ENCODE measurements at regions not wholly inside any gene's neighbourhood (a gene's known extent, or its start where the extent isn't known, plus 50 kb on each side); places are given as distances from the start of the nearest gene placed in this dataset.

GRCh38 chr2:157182204-157182709 is 75.2 kb upstream of the GALNT5 start:
- no peak overlapping the region for H3K4me3 ChIP-seq (replicated peaks in 1 of 2; ENCODE audit: low read depth in 2 of 2, low read length in 2 of 2)
- no peak for TF ChIP-seq CTCF (IDR thresholded peaks at IDR 0.05; ENCODE audit: low read depth, low read length)
- DNase-seq (ENCODE audit: low read depth in 2 of 2): peak in 1 of 2 donors; percentile 52

GRCh38 chr2:157182834-157183396 is 74.6 kb upstream of the GALNT5 start:
- TF ChIP-seq CTCF (IDR thresholded peaks at IDR 0.05; ENCODE audit: low read depth, low read length): no peak
- peak; percentile 94 to 98 for DNase-seq (ENCODE audit: low read depth in 2 of 2)
- H3K4me3 ChIP-seq (replicated peaks in 1 of 2; ENCODE audit: low read depth in 2 of 2, low read length in 2 of 2): no peak overlapping the region

GRCh38 chr2:157184161-157184895 is 73.2 kb upstream of the GALNT5 start:
- no peak overlapping the region for H3K4me3 ChIP-seq (replicated peaks in 1 of 2; ENCODE audit: low read depth in 2 of 2, low read length in 2 of 2)
- DNase-seq (ENCODE audit: low read depth in 2 of 2): no peak
- no peak for TF ChIP-seq CTCF (IDR thresholded peaks at IDR 0.05; ENCODE audit: low read depth, low read length)

GRCh38 chr2:157185476-157186227 is 71.9 kb upstream of the GALNT5 start:
- peak; percentile 78 to 81 for DNase-seq (ENCODE audit: low read depth in 2 of 2)
- H3K4me3 ChIP-seq (replicated peaks in 1 of 2; ENCODE audit: low read depth in 2 of 2, low read length in 2 of 2): no peak overlapping the region
- no peak for TF ChIP-seq CTCF (IDR thresholded peaks at IDR 0.05; ENCODE audit: low read depth, low read length)

GRCh38 chr2:157190151-157190550 is 67.4 kb upstream of the GALNT5 start:
- H3K4me3 ChIP-seq (replicated peaks in 1 of 2; ENCODE audit: low read depth in 2 of 2, low read length in 2 of 2): no peak overlapping the region
- no peak for TF ChIP-seq CTCF (IDR thresholded peaks at IDR 0.05; ENCODE audit: low read depth, low read length)
- DNase-seq (ENCODE audit: low read depth in 2 of 2): peak; percentile 76 to 87

GRCh38 chr2:157191186-157191585 is 66.3 kb upstream of the GALNT5 start:
- no peak for DNase-seq (ENCODE audit: low read depth in 2 of 2)
- H3K4me3 ChIP-seq (replicated peaks in 1 of 2; ENCODE audit: low read depth in 2 of 2, low read length in 2 of 2): no peak overlapping the region
- no peak for TF ChIP-seq CTCF (IDR thresholded peaks at IDR 0.05; ENCODE audit: low read depth, low read length)
